ENCODE measurements at regions not wholly inside any gene's neighbourhood (a gene's known extent, or its start where the extent isn't known, plus 50 kb on each side); places are given as distances from the start of the nearest gene placed in this dataset.

DNA sequence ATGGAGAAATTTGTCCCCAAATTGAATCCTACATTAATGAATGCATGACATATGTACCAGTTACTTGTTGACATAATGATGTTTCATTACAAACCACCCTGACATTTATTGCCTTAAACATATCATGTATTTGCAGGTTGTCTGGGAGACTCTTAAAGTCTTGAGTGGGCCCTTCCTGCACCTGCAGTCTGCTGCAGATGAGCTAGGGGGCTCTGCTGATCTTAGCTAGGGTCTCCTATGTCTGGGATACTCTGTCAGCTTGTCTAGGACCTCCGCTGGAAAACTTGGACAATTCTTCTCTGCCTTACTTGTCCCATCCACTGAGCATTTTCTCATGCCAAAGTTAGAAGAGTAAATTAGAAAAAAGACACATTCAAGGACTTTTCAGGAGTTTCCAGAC, 581.6 kb downstream of the HAO1 start:
- no peak for DNase-seq
- Mint-ChIP-seq H3K36me3 (ENCODE audit: low read depth) (no peaks in the 10 kb centered on the region), H3K4me3 (no peak overlapping the region), H3K9me3 (peaks cover 9% of the 10 kb centered on the region), H3K4me1 (ENCODE audit: low read depth) (no peaks in the 10 kb centered on the region), H3K27ac (no peak overlapping the region), H3K27me3 (ENCODE audit: insufficient read depth) (no peaks in the 10 kb centered on the region)
- TF ChIP-seq, protein P1, sequence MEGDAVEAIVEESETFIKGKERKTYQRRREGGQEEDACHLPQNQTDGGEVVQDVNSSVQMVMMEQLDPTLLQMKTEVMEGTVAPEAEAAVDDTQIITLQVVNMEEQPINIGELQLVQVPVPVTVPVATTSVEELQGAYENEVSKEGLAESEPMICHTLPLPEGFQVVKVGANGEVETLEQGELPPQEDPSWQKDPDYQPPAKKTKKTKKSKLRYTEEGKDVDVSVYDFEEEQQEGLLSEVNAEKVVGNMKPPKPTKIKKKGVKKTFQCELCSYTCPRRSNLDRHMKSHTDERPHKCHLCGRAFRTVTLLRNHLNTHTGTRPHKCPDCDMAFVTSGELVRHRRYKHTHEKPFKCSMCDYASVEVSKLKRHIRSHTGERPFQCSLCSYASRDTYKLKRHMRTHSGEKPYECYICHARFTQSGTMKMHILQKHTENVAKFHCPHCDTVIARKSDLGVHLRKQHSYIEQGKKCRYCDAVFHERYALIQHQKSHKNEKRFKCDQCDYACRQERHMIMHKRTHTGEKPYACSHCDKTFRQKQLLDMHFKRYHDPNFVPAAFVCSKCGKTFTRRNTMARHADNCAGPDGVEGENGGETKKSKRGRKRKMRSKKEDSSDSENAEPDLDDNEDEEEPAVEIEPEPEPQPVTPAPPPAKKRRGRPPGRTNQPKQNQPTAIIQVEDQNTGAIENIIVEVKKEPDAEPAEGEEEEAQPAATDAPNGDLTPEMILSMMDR (IDR thresholded peaks at IDR 0.05), result no peak

DNA sequence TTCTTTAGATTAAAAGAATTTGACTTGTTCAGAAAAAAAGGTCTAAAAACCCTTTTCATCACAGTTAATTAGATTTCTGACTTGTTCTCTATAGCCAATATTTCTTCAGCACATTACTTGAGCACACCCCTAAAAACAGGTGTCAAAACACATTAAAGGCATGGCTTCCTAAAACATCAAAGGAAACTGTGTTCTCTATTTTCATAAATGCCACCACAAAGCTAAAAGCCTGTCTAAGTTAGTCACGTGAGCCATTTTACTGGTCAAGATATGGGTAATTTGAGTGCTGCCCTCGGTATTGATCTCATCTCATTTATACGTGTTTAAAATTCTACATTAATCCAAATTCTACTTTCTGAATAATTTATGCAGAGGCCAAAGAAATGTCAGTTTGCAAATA, 580.5 kb downstream of the HAO1 start:
- Mint-ChIP-seq H3K27ac (no peak overlapping the region), H3K27me3 (ENCODE audit: insufficient read depth) (no peaks in the 10 kb centered on the region)
- TF ChIP-seq, protein P1 (IDR thresholded peaks at IDR 0.05), result no peak

DNA sequence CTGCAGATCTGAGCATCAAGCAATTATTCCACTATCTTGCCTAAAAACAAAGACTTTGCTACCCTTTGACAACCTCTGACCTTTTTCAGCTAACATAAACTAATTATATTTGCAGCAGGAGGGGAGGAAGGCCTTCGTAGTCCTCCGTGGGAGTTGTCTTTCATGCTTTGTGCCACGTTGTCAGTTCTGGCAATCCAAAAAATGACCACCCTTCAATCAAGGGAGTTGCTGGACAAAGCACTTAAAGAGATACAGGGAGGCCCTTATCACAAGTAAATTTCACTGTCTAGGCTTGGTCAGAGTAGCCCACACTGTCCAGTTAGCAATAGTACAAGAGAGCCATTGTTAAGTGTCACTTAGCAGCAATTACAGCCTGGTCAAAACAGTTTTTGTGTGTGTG, 578.9 kb downstream of the HAO1 start:
- TF ChIP-seq, protein P1 (IDR thresholded peaks at IDR 0.05), result no peak
- H3K27me3 Mint-ChIP-seq (ENCODE audit: insufficient read depth), result no peaks in the 10 kb centered on the region
- H3K27ac Mint-ChIP-seq, result no peak overlapping the region
- no peaks in the 10 kb centered on the region for H3K4me1 Mint-ChIP-seq (ENCODE audit: low read depth)
- H3K9me3 Mint-ChIP-seq, result peaks cover 25% of the 10 kb centered on the region
- no peak overlapping the region for H3K4me3 Mint-ChIP-seq
- DNase-seq, result no peak
- no peaks in the 10 kb centered on the region; the same call in 1 of the 2 replicates for H3K36me3 Mint-ChIP-seq (ENCODE audit: low read depth)

More for the DNA sequence above, 580.5 kb downstream of the HAO1 start:
- Mint-ChIP-seq H3K36me3 (ENCODE audit: low read depth) (no peaks in the 10 kb centered on the region), H3K4me1 (ENCODE audit: low read depth) (no peaks in the 10 kb centered on the region), H3K9me3 (peaks cover 15% of the 10 kb centered on the region), H3K4me3 (no peak overlapping the region)
- DNase-seq, result no peak

DNA sequence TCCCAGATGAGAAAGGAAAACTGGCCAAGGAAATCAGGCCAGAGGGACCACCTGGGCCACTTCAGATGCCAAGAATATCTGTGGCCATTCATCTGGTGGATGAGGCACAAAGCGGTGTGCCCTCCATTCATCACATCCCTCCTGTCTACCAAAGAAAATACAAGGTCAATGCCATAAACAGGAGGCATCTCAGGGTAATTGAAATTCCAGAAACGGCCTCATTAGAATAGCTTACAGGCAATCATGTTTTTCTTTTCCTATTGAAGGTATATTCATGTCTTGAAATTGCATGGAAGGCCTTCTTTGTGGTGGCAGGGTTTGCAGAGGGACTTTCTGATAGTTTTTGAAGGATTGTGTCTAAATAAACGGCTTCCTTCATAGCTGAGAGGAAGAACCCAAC, 578.3 kb downstream of the HAO1 start:
- DNase-seq, result no peak
- H3K27me3 Mint-ChIP-seq (ENCODE audit: insufficient read depth), result no peaks in the 10 kb centered on the region
- H3K4me3 Mint-ChIP-seq, result no peak overlapping the region

DNA sequence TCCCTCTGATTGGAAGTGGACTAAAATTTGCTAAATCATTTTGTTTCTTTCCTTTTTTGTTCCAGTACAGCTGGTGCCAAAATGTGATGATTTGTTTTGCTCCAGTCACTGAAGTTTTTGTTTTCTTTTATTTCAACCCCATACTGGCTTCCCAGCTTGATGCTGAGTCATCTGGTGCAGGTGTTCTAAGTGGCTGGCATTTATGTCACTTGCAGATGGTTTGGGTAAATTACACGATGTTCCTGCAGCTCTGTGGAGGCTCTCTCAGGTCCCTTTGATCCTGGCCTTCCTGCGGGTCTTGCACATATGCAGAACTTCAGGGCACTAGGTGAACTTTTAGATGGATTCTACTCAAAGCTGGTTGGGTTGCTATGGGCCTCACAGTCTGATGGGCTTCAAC, 577.7 kb downstream of the HAO1 start:
- Mint-ChIP-seq H3K9me3 (peaks cover 25% of the 10 kb centered on the region), H3K27me3 (ENCODE audit: insufficient read depth) (no peaks in the 10 kb centered on the region), H3K4me1 (ENCODE audit: low read depth) (no peaks in the 10 kb centered on the region), H3K4me3 (no peak overlapping the region), H3K36me3 (ENCODE audit: low read depth) (no peaks in the 10 kb centered on the region; the same call in 1 of the 2 replicates), H3K27ac (no peak overlapping the region)
- no peak for DNase-seq
- TF ChIP-seq, protein P1 (IDR thresholded peaks at IDR 0.05), result no peak

More for the DNA sequence above, 578.3 kb downstream of the HAO1 start:
- TF ChIP-seq, protein P1 (IDR thresholded peaks at IDR 0.05), result no peak
- H3K4me1 Mint-ChIP-seq (ENCODE audit: low read depth), result no peaks in the 10 kb centered on the region
- H3K36me3 Mint-ChIP-seq (ENCODE audit: low read depth), result no peaks in the 10 kb centered on the region; the same call in 1 of the 2 replicates
- H3K27ac Mint-ChIP-seq, result no peak overlapping the region
- peaks cover 25% of the 10 kb centered on the region for H3K9me3 Mint-ChIP-seq

DNA sequence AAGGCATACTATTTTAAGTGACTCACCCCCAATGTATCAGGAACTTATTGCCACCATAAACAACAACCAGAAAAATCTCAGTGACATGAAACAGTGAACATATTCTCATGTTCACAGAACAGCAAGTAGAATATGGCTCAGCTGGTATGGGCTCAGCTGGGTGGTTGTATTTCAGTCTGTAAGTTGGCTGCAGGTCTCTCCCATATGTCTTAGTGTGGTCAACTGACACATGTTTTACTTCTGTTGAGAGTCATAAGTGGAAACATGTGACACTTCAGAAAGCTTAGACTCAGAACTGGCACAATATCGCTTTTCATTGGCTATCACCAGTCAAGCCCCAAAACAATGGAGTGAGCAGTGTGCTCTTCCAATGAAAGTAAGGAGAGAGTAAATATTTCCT, 574.1 kb downstream of the HAO1 start:
- Mint-ChIP-seq H3K36me3 (ENCODE audit: low read depth) (no peaks in the 10 kb centered on the region; the same call in 1 of the 2 replicates), H3K27me3 (ENCODE audit: insufficient read depth) (no peaks in the 10 kb centered on the region), H3K4me3 (no peak overlapping the region)

More for the DNA sequence above, 574.1 kb downstream of the HAO1 start:
- TF ChIP-seq, protein P1 (IDR thresholded peaks at IDR 0.05), result no peak
- Mint-ChIP-seq H3K27ac (no peak overlapping the region), H3K4me1 (ENCODE audit: low read depth) (no peaks in the 10 kb centered on the region), H3K9me3 (peaks cover 31% of the 10 kb centered on the region)
- no peak for DNase-seq

All from HFFc6 (cell line).